ENCODE measurements at regions not wholly inside any gene's neighbourhood (a gene's known extent, or its start where the extent isn't known, plus 50 kb on each side); places are given as distances from the start of the nearest gene placed in this dataset.

- H3K27me3 ChIP-seq (ENCODE audit: insufficient read depth, poor library complexity, severe bottlenecking): no peaks in the 10 kb centered on the region
- DNase-seq (ENCODE audit: low read depth in 1 of 2, low spot score in 1 of 2): no peak
- H3K27ac ChIP-seq (replicated peaks): no peak overlapping the region
- no peak for TF ChIP-seq SPI1 (IDR thresholded peaks at IDR 0.05; ENCODE audit: borderline replicate concordance, low read depth)
- TF ChIP-seq CTCF (IDR thresholded peaks at IDR 0.05; ENCODE audit: insufficient read depth, low read length): no peak
- no peak for TF ChIP-seq REST (IDR thresholded peaks at IDR 0.05; ENCODE audit: insufficient replicate concordance, low read depth)
- TF ChIP-seq GABPA (IDR thresholded peaks at IDR 0.05; ENCODE audit: low read depth): no peak
- TF ChIP-seq POLR2AphosphoS5 (IDR thresholded peaks at IDR 0.05; ENCODE audit: low read depth): no peak
- no peak overlapping the region for H3K4me3 ChIP-seq (replicated peaks; ENCODE audit: insufficient read depth, low read length)
Observed at GRCh38 chr15:95591270-95591669, 739.2 kb upstream of the NR2F2 start.

- TF ChIP-seq GABPA (IDR thresholded peaks at IDR 0.05; ENCODE audit: low read depth) (no peak), SPI1 (IDR thresholded peaks at IDR 0.05; ENCODE audit: borderline replicate concordance, low read depth) (no peak), POLR2AphosphoS5 (IDR thresholded peaks at IDR 0.05; ENCODE audit: low read depth) (no peak), CTCF (IDR thresholded peaks at IDR 0.05; ENCODE audit: insufficient read depth, low read length) (no peak), REST (IDR thresholded peaks at IDR 0.05; ENCODE audit: insufficient replicate concordance, low read depth) (no peak)
- no peak for DNase-seq (ENCODE audit: low read depth in 1 of 2, low spot score in 1 of 2)
- H3K27me3 ChIP-seq (ENCODE audit: insufficient read depth, poor library complexity, severe bottlenecking): no peaks in the 10 kb centered on the region
- no peak overlapping the region for H3K27ac ChIP-seq (replicated peaks)
- H3K4me3 ChIP-seq (replicated peaks; ENCODE audit: insufficient read depth, low read length): no peak overlapping the region
Observed at GRCh38 chr15:95591886-95592285, 738.6 kb upstream of the NR2F2 start.

GRCh38 chr15:95594496-95594895, 736.0 kb upstream of the NR2F2 start:
- TF ChIP-seq GABPA (IDR thresholded peaks at IDR 0.05; ENCODE audit: low read depth): no peak
- TF ChIP-seq CTCF (IDR thresholded peaks at IDR 0.05; ENCODE audit: insufficient read depth, low read length): no peak
- TF ChIP-seq SPI1 (IDR thresholded peaks at IDR 0.05; ENCODE audit: borderline replicate concordance, low read depth): no peak
- no peak for TF ChIP-seq POLR2AphosphoS5 (IDR thresholded peaks at IDR 0.05; ENCODE audit: low read depth)
- TF ChIP-seq REST (IDR thresholded peaks at IDR 0.05; ENCODE audit: insufficient replicate concordance, low read depth): no peak
- Histone ChIP-seq H3K27me3 (ENCODE audit: insufficient read depth, poor library complexity, severe bottlenecking) (no peaks in the 10 kb centered on the region), H3K27ac (replicated peaks) (no peak overlapping the region), H3K4me3 (replicated peaks; ENCODE audit: insufficient read depth, low read length) (no peak overlapping the region)
- DNase-seq (ENCODE audit: low read depth in 1 of 2, low spot score in 1 of 2): no peak
